ENCODE measurements at regions not wholly inside any gene's neighbourhood (a gene's known extent, or its start where the extent isn't known, plus 50 kb on each side); places are given as distances from the start of the nearest gene placed in this dataset.

- in situ Hi-C loops (cut with MboI; ENCODE audit: low pct_unique_long_range_greater_than_20kb, low sequenced_read_pairs), result no loop called here
- DNase-seq, result no peak
These were observed 305.8 kb downstream of the LRFN2 start for GRCh38 chr6:40281402-40281801.

GRCh38 chr6:40280231-40280630 is 306.9 kb downstream of the LRFN2 start:
- no peak for DNase-seq
- in situ Hi-C loops (cut with MboI; ENCODE audit: low pct_unique_long_range_greater_than_20kb, low sequenced_read_pairs), result no loop called here

GRCh38 chr6:40276141-40276540 is 311.0 kb downstream of the LRFN2 start:
- in situ Hi-C loops (cut with MboI; ENCODE audit: low pct_unique_long_range_greater_than_20kb, low sequenced_read_pairs), result no loop called here
- DNase-seq, result no peak

GRCh38 chr6:40274058-40274457 is 313.1 kb downstream of the LRFN2 start:
- no peak for DNase-seq
- in situ Hi-C loops (cut with MboI; ENCODE audit: low pct_unique_long_range_greater_than_20kb, low sequenced_read_pairs), result no loop called here

DNA sequence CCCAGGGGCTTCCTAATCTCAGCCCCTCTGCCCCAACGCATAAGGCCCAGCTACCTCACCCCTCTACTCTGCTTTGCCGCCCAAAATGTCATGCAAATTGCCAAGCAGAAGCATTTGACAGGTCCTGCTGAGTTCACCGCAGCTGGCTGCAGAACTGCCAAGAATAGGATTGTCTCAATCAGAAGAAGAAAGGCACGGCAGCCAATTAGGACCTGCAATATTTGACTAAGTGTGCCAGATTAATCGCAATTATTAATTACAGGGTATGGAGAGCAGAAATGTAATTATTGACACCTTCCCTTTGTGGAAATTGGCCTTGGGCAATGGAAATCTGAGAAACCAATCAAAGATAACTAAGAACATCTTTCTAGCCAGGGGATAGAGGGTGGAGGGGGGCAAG is 318.6 kb downstream of the LRFN2 start:
- in situ Hi-C loops (cut with MboI; ENCODE audit: low pct_unique_long_range_greater_than_20kb, low sequenced_read_pairs), result no loop called here
- DNase-seq, result no peak

- no peak for DNase-seq
- in situ Hi-C loops (cut with MboI; ENCODE audit: low pct_unique_long_range_greater_than_20kb, low sequenced_read_pairs), result no loop called here
These were observed 319.0 kb downstream of the LRFN2 start for GRCh38 chr6:40268166-40268565.

DNA sequence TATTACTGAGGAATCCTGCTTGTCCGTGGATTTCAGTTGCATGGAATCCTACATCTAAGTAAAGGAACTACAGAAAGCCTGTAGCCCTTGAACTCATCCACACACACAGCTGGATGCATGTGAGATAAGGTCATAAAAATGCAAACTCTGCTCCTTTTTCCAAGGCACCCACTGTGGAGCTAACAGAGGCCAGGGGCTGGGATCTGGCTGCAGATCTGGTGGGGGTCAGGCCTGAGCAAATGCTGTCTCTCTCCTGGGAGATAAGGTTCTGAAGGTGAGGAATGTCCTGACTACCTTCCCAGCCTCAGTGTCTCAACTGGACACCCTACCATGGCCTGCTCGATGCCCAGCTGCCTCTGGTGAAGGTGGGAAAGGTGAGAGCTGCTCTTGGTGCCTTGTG is 321.5 kb downstream of the LRFN2 start:
- DNase-seq, result no peak
- in situ Hi-C loops (cut with MboI; ENCODE audit: low pct_unique_long_range_greater_than_20kb, low sequenced_read_pairs), result no loop called here

DNA sequence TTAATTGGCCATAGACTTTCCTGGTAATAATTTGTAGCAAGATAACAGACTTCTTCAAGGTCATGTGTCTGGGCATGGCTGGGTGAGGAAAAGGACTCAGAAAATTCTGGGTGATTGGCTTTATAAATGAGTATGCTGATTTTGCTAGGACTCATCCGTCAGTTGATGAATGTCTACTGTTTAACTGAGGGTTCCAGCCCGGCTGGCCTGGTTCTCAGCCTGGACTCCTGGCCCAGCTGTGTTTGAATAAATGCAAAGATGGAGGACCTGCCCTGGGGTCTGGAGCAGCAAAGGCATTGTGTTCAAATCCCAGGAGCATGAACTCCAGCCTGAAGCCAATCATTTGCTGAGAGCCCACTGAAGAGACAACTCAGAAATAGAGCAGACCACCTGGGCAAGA is 323.2 kb downstream of the LRFN2 start:
- in situ Hi-C loops (cut with MboI; ENCODE audit: low pct_unique_long_range_greater_than_20kb, low sequenced_read_pairs), result no loop called here
- no peak for DNase-seq

GRCh38 chr6:40262363-40262762 is 324.8 kb downstream of the LRFN2 start:
- no peak for DNase-seq
- in situ Hi-C loops (cut with MboI; ENCODE audit: low pct_unique_long_range_greater_than_20kb, low sequenced_read_pairs), result no loop called here

DNA sequence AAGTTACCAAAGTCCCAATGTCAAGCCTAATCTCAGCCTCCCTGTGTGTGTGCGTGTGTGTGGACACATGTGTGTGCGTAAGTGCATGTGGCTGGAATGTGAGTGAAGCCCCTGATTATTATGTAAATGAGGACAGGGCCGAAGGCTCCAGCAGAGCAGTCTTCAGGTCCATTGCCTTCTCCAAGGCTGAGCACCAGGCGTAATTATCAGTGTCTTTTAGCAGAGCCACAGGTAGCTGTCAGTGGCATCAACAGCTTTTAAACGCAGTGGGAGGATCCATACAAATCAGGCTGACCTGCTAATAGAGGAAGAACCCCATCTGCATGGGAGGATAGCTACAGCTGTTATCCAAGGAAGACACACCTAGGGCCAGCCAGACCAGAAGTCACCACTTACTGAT is 324.3 kb upstream of the MOCS1 start:
- DNase-seq, result no peak
- in situ Hi-C loops (cut with MboI; ENCODE audit: low pct_unique_long_range_greater_than_20kb, low sequenced_read_pairs), result no loop called here

DNA sequence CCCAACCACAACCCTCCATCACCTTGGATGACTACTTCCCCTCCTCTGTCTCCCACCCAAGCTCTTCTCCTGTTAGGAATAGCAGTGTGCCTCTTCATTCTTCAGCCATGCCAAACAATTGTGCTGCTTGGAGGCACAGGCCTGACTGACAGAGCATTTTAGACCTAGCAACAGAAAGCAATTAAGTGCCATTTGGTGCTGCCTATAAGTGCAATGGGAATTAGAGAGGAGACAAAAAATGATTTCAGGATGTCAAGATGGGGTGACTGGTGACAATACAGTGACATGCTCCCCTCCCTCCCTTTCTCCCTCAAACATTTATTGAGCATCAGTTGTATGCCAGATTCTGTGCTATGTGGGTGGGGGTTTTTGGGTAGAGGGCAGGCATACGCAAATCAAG is 322.6 kb upstream of the MOCS1 start:
- in situ Hi-C loops (cut with MboI; ENCODE audit: low pct_unique_long_range_greater_than_20kb, low sequenced_read_pairs), result no loop called here
- no peak for DNase-seq

DNA sequence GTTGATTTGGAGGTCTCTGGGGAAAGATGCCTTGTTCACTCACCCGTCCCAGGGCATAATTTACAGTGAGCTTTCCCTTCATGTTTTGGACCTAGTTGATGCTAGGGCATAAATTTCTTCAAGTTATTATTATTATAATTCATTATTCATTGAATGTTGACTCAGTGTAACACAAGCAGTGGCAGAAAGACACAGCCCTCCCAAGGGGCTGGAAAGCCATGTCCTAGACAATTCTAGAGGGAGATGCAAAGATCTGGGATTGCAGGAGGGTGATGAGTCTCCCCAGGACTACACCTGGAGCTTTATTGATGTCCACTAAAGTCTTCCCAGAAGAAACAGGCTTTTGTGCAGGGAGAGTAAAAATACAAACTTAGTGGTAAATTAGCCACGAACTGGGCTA is 322.0 kb upstream of the MOCS1 start:
- DNase-seq, result no peak
- in situ Hi-C loops (cut with MboI; ENCODE audit: low pct_unique_long_range_greater_than_20kb, low sequenced_read_pairs), result no loop called here

GRCh38 chr6:40253420-40253819 is 319.2 kb upstream of the MOCS1 start:
- DNase-seq, result no peak
- in situ Hi-C loops (cut with MboI; ENCODE audit: low pct_unique_long_range_greater_than_20kb, low sequenced_read_pairs), result no loop called here

DNA sequence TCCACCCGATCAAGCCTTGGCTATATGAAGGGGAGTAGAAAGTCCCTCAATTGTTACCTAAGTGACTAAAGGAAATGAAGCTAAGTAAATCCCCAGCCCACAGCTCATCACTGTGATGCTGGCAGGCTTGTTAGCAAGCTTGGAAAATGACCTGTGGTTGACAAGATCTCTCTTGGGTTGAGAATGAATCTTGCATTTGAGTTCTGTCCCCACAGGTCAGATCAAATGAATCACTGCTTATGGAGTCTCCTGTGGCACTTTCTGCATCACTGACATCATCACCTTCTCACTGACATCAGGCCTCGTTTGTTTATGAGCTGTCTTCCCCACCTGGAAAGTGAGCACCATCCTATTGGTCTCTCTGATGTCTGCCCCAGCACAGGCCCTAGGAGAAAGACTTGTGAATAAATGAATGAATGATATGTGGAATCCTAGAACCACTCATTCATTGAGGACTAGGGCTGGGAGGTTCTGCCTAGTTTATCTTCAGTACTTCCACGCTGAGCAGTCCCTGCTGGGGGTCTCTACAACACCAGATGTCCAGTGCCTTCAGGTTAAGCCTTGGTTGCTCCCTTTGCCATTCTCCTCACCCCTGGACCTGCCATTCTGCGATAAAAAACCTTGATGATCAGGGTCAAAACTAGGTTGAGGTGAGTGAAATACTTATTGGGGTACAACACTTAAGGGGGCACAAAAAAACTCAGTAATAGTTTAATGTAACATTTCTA is 318.4 kb upstream of the MOCS1 start:
- DNase-seq, result no peak
- in situ Hi-C loops (cut with MboI; ENCODE audit: low pct_unique_long_range_greater_than_20kb, low sequenced_read_pairs), result no loop called here

- in situ Hi-C loops (cut with MboI; ENCODE audit: low pct_unique_long_range_greater_than_20kb, low sequenced_read_pairs), result no loop called here
- no peak for DNase-seq
These were observed 317.5 kb upstream of the MOCS1 start for GRCh38 chr6:40251637-40252300.

DNA sequence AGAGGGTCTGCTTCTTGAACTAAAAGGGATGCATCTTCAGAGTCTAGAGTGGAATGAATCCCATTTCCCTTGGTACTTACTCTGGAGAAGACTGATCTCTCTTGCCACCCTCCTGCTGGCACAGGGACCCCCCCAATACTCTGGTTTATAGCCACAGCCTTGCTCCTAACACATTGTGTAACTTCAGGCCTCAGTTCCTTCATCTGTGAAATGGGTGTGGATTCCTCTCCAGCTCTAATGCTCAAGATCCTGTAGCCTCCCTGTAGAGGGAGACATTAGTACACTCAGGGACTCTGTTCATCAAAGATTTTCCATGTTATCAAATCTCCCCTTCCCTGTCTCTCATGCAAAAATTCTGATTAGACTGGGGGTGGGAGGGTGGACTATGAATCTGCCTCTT is 315.7 kb upstream of the MOCS1 start:
- DNase-seq, result no peak
- in situ Hi-C loops (cut with MboI; ENCODE audit: low pct_unique_long_range_greater_than_20kb, low sequenced_read_pairs), result no loop called here

DNA sequence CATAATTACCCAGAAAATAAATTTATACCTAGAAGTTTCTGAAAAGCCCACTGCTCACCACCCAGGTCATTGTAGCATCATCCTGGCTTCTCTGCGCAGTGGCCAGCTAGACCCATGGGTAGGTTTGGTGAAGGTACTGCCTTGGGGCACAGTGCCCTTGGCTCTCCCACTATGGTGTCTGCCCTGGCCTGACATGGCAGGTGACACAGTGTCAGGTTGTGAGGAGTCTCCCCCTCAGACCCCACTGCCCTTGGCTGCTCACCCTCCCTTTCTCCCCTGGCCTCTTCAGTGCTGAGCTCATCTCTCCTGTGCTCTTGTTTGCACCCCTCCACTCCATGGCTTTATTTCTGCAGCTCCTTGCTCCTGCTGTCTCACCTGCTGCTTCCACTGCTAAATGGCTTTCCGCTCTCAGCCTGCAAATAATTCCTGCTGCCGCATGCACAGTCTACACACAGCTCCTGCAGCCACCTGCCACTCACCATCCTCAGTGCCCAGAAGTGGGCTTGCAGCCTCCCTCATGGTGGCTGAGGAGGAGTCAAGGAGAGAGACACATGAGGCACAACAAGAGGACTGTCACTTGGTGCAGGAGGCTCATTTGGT is 313.4 kb upstream of the MOCS1 start:
- no peak for DNase-seq
- in situ Hi-C loops (cut with MboI; ENCODE audit: low pct_unique_long_range_greater_than_20kb, low sequenced_read_pairs), result no loop called here

DNA sequence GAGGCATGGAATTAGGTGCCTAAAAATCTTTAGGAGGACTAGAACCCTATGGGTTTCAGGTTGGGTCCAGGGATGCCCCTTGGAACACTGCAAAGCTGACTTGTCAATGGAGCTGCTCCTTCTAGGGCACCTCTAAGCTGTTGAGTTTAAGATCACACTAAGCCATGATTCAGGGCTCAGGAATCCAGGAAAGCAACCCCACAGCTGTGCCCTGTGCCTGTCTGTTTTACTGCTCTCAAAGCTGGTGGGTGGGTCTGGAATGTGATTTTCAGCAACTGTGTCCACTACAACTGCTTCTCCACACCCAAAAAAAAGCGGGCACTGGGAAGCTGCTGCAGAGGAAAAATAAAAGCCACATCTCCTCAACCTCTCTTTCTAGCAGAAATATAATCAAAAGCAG is 310.4 kb upstream of the MOCS1 start:
- no peak for DNase-seq
- in situ Hi-C loops (cut with MboI; ENCODE audit: low pct_unique_long_range_greater_than_20kb, low sequenced_read_pairs), result no loop called here

GRCh38 chr6:40232698-40233097 is 298.4 kb upstream of the MOCS1 start:
- in situ Hi-C loops (cut with MboI; ENCODE audit: low pct_unique_long_range_greater_than_20kb, low sequenced_read_pairs), result no loop called here
- DNase-seq, result no peak

- DNase-seq, result no peak
These were observed 293.5 kb upstream of the MOCS1 start for GRCh38 chr6:40227735-40228134.

DNA sequence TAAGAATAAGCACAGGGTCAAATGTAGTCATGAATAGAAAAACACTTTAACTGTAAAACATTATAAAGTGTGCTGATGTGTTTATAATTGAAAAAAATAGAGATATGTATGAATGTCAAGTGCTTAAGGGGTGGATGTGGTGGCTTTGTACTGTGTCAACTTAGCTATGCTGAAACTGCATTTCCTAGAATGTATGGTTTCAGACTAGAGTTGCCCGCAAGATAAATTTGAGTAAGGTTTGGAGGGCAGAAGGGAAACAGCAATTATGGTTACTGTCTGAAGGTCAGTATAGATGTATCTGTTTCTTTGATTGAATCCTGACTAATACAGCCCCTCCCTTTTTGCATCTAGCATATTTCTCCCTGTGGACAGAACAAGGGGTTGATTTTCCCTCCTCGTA is 288.1 kb upstream of the MOCS1 start:
- in situ Hi-C loops (cut with MboI; ENCODE audit: low pct_unique_long_range_greater_than_20kb, low sequenced_read_pairs), result no loop called here
- DNase-seq, result no peak

More at GRCh38 chr6:40227735-40228134, 293.5 kb upstream of the MOCS1 start:
- in situ Hi-C loops (cut with MboI; ENCODE audit: low pct_unique_long_range_greater_than_20kb, low sequenced_read_pairs), result no loop called here

Measured in KBM-7 (cell line).